B cell (primary cell): ENCODE measurements at regions not wholly inside any gene's neighbourhood (a gene's known extent, or its start where the extent isn't known, plus 50 kb on each side); places are given as distances from the start of the nearest gene placed in this dataset.

Source experiments
- ATAC-seq: fragments of 200-7000 bp; cut with Tn5 transposase; one replicate; pipeline ENCODE4 v1.10.0; 2021; ENCODE audit warnings: low read depth, mild to moderate bottlenecking, moderate number of reproducible peaks, moderate library complexity
- CTCF ChIA-PET: fragments of 350-600 bp; sonication (Branson Sonifier 250); formaldehyde crosslinking; loops from one replicate; lab custom pipeline; 2021; ENCODE audit warnings: antibody characterized with exemption, inconsistent platforms; lab: Charles Lee
- POLR2A ChIA-PET: fragments of 350-600 bp; sonication (Branson Sonifier 250); formaldehyde crosslinking; loops from one replicate; lab custom pipeline; 2021; ENCODE audit warnings: antibody characterized with exemption; lab: Charles Lee
- DNase-seq: peaks from one replicate; pipeline ENCODE4 v3.0.0; 2013
- H2AFZ ChIP-seq: 2 replicates; pipeline ENCODE4 v1.6.1; 2012; ENCODE audit warnings: mild to moderate bottlenecking, low read depth, low read length; ENCODE audit not compliant: insufficient read depth, poor library complexity, severe bottlenecking
- H3K27ac ChIP-seq, 2 donors: 1 replicate in 1 of 2; 2 replicates in 1 of 2; pipeline ENCODE4 v1.5.1; 2012 to 2013; ENCODE audit warnings: low read length in 2 of 2, mild to moderate bottlenecking in 2 of 2, moderate library complexity in 1 of 2
- H3K27me3 ChIP-seq, 4 experiments: fragments of 200-600 bp in 1 of 4; sonication (generic) in 1 of 4; replicated peaks in 1 of 4; 1 replicate in 2 of 4; 2 replicates in 2 of 4; pipeline versions ENCODE4 v1.6.1 to v1.7.0; 2013 to 2016; ENCODE audit warnings: low read length in 3 of 4, mild to moderate bottlenecking in 2 of 4, mixed read lengths in 1 of 4, moderate library complexity in 1 of 4; ENCODE audit not compliant: insufficient read depth in 4 of 4, control insufficient read depth in 3 of 4; ENCODE audit errors: control extremely low read depth in 1 of 4
- H3K36me3 ChIP-seq, 2 experiments: replicated peaks in 1 of 2; 1 replicate in 1 of 2; 2 replicates in 1 of 2; pipeline versions ENCODE4 v1.6.1 to v1.7.1; 2013; ENCODE audit warnings: low read length in 1 of 2; ENCODE audit not compliant: insufficient read depth in 2 of 2, control insufficient read depth in 1 of 2; ENCODE audit errors: control extremely low read depth in 1 of 2, extremely low read depth in 1 of 2
- H3K4me1 ChIP-seq, 2 donors: fragments of 200-600 bp in 1 of 2; sonication (generic) in 1 of 2; 1 replicate in 1 of 2; 2 replicates in 1 of 2; pipeline versions ENCODE4 v1.5.1 to v1.6.1; 2013 to 2017; ENCODE audit warnings: low read length in 2 of 2; ENCODE audit not compliant: control insufficient read depth in 2 of 2, insufficient read depth in 2 of 2
- H3K4me2 ChIP-seq: replicated peaks from 2 replicates; pipeline ENCODE3; 2012; ENCODE audit warnings: mild to moderate bottlenecking, low read depth, low read length; ENCODE audit not compliant: poor library complexity, severe bottlenecking
- H3K4me3 ChIP-seq, 5 experiments: fragments of 200-600 bp in 1 of 5; sonication (generic) in 1 of 5; 1 replicate in 3 of 5; 2 replicates in 2 of 5; pipeline versions ENCODE4 v1.5.1 to v1.7.0; 2011 to 2016; ENCODE audit warnings: low read length in 4 of 5, mild to moderate bottlenecking in 4 of 5, low read depth in 2 of 5, control low read depth in 1 of 5, moderate library complexity in 1 of 5; ENCODE audit not compliant: insufficient read depth in 1 of 5; ENCODE audit errors: control extremely low read depth in 1 of 5, extremely low read depth in 1 of 5
- H3K79me2 ChIP-seq: fragments of 200-600 bp; sonication (generic); one replicate; pipeline ENCODE4 v1.6.0; 2016; ENCODE audit warnings: low read length; ENCODE audit not compliant: control insufficient read depth, insufficient read depth
- H3K9ac ChIP-seq: fragments of 200-600 bp; sonication (generic); 2 replicates; pipeline ENCODE4 v1.6.1; 2017; ENCODE audit warnings: mild to moderate bottlenecking, low read length, moderate library complexity
- H3K9me3 ChIP-seq, 3 donors: one replicate each; pipeline versions ENCODE4 v1.6.1 to v1.7.1; 2013; ENCODE audit warnings: low read length in 2 of 3; ENCODE audit not compliant: control insufficient read depth in 2 of 3, insufficient read depth in 1 of 3; ENCODE audit errors: control extremely low read depth in 1 of 3
- H4K20me1 ChIP-seq: 2 replicates; pipeline ENCODE4 v1.6.0; 2012; ENCODE audit warnings: mild to moderate bottlenecking, low read length; ENCODE audit not compliant: insufficient read depth, control insufficient read depth, poor library complexity, severe bottlenecking
- H3K27ac Mint-ChIP-seq: one replicate; pipeline ENCODE4 v1.8.0; 2021; ENCODE audit warnings: mixed read lengths
- H3K27me3 Mint-ChIP-seq: one replicate; pipeline ENCODE4 v1.8.0; 2021; ENCODE audit warnings: mixed read lengths
- H3K4me1 Mint-ChIP-seq: one replicate; pipeline ENCODE4 v1.8.0; 2021; ENCODE audit warnings: mixed read lengths
- H3K4me3 Mint-ChIP-seq: one replicate; pipeline ENCODE4 v1.8.0; 2021; ENCODE audit warnings: mixed read lengths
- H3K9me3 Mint-ChIP-seq: one replicate; pipeline ENCODE4 v1.8.0; 2022; ENCODE audit warnings: mixed read lengths; ENCODE audit not compliant: insufficient read depth
- CTCF ChIP-seq: fragments of 200-600 bp; IDR thresholded peaks from one replicate; pipeline ENCODE4 v1.8.0; 2022; ENCODE audit warnings: antibody characterized with exemption, mild to moderate bottlenecking
- EZH2 ChIP-seq: IDR thresholded peaks from 2 replicates; pipeline ENCODE4 v1.6.1; 2012; ENCODE audit warnings: borderline replicate concordance, low read depth, mild to moderate bottlenecking, moderate library complexity, low read length; ENCODE audit not compliant: insufficient read depth, poor library complexity, severe bottlenecking
- WGBS: methylation state at CpG from one replicate; pipeline ENCODE4 v1.1.5; 2013; ENCODE audit warnings: missing lambda C conversion rate; ENCODE audit not compliant: insufficient coverage; 5-methylcytosine and 5-hydroxymethylcytosine counted together
- intact Hi-C: fragments of 100-400 bp; cut with micrococcal nuclease; formaldehyde crosslinking; loops from one replicate; pipeline ENCODE4 v1.10.0; 2022

DNA sequence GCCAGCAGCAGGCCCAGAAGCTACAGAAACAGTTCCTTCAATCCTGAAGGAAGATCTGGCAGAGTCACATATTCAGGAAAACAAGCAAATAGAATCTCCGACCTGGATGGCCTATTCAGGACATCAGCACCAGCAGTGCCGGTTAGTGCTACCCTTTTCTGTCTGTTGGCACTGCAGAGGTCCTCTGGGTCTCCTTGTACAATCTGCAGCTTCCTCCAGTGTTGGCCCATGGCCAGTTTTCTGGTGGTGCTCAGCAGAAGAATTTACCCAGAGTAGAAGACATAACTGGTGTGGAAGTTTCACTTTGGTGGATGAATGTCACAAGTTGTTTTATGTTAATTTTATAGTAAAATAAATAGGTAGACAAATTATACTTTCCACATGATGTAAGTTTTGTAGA is 498.1 kb downstream of the COG6 start:
- Mint-ChIP-seq H3K9me3 (no peaks in the 10 kb centered on the region), H3K4me3 (no peak overlapping the region), H3K4me1 (peaks cover 2% of the 10 kb centered on the region), H3K27me3 (no peaks in the 10 kb centered on the region), H3K27ac (no peak overlapping the region)
- H3K4me1 ChIP-seq, result no peaks in the 10 kb centered on the region
- ChIA-PET POLR2A (no interaction called here), CTCF (no interaction called here)
- no peak for ATAC-seq
- H4K20me1 ChIP-seq, result no peaks in the 10 kb centered on the region
- no peak for DNase-seq
- H2AFZ ChIP-seq, result no peak overlapping the region
- no peak overlapping the region for H3K27ac ChIP-seq
- H3K4me2 ChIP-seq, result no peak overlapping the region
- WGBS, result 86% methylated on average over 2 of the region's 2 CpGs
- intact Hi-C loops, result no loop called here
- H3K4me3 ChIP-seq, result no peak overlapping the region
- H3K27me3 ChIP-seq, result no peaks in the 10 kb centered on the region
- TF ChIP-seq EZH2, result no peak
- no peak for TF ChIP-seq CTCF
- H3K9ac ChIP-seq, result no peak overlapping the region
- H3K79me2 ChIP-seq, result no peaks in the 10 kb centered on the region
- H3K36me3 ChIP-seq, result no peaks in the 10 kb centered on the region
- H3K9me3 ChIP-seq, result no peaks in the 10 kb centered on the region

DNA sequence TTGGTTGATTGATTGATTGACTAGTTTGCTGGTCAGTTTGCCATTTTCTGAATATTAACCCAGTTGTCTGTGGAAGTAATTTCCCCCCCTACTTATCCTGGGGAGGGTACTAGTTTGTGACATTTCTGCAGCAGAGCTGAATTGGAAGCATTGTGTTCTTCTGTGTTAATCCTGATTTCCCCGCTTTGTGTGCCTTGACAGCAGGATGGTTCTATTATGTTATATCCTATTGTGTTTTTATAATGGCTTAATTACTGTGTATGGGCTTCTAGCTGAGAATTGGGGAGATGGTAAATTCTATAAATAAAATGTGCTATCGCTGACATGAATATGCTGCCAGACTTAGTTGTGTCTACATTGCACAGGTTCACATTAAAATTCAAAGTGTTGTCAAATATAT is 499.7 kb downstream of the COG6 start:
- Mint-ChIP-seq H3K27me3 (no peaks in the 10 kb centered on the region), H3K27ac (no peak overlapping the region), H3K9me3 (no peaks in the 10 kb centered on the region), H3K4me3 (no peak overlapping the region), H3K4me1 (no peaks in the 10 kb centered on the region)
- no peaks in the 10 kb centered on the region for H3K79me2 ChIP-seq
- H3K4me3 ChIP-seq, result no peak overlapping the region
- no peak overlapping the region for H3K27ac ChIP-seq
- WGBS, result 100% methylated on average over 1 of the region's 2 CpGs
- H3K4me1 ChIP-seq, result peaks cover 0 to 2% of the 10 kb centered on the region in 2 donors
- intact Hi-C loops, result no loop called here
- H3K27me3 ChIP-seq, result no peaks in the 10 kb centered on the region
- no peak for ATAC-seq
- no peak overlapping the region for H3K9ac ChIP-seq
- no peaks in the 10 kb centered on the region for H3K36me3 ChIP-seq
- POLR2A ChIA-PET, result no interaction called here
- H3K4me2 ChIP-seq, result no peak overlapping the region
- H2AFZ ChIP-seq, result no peak overlapping the region
- TF ChIP-seq EZH2, result no peak
- TF ChIP-seq CTCF, result no peak
- CTCF ChIA-PET, result no interaction called here
- H4K20me1 ChIP-seq, result no peaks in the 10 kb centered on the region
- DNase-seq, result no peak
- H3K9me3 ChIP-seq, result no peaks in the 10 kb centered on the region
